Activated effector memory CD4-positive, alpha-beta T cell treated with Interleukin-2 at 50 U/mL for 16 hours (primary cell): ENCODE measurements at regions not wholly inside any gene's neighbourhood (a gene's known extent, or its start where the extent isn't known, plus 50 kb on each side); places are given as distances from the start of the nearest gene placed in this dataset.

ENCODE experiments used
- DNase-seq: peaks from one replicate; pipeline ENCODE4 v3.0.0-alpha.2; 2020

DNA sequence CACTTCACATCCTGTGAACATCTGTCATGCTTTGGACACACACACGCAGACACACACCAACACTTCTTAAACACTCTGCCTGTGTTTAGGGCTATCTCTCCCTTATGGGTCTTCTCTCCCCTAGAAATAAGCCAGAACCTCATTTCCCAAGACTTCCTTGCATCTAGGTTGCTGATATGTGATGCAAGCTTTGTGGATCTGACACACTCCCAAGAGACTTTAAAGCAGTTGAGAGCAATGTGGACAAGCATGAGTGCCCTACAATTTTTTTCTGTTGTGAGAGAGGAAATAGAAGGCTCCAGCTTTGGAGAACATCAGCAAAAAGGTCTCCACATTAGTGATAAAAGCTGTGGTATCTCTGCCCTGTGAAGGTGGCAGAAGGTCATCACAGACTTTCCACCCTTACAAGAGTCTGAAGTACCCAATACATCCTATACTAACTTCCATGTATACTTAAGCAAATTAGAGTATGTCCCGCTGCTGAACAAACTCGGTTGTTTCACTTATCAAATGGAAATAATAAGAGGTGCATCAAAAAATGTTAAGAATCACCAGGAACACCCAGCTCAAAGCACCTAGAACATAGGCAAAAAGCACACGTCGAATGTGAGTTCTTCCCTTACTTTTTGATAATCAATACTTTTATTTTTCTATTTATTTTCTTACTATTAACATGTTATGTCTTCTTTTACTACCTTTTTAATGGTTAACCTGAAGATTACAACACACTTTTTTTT lies 267.6 kb downstream of the SETD4 start:
- DNase-seq = no peak

DNA sequence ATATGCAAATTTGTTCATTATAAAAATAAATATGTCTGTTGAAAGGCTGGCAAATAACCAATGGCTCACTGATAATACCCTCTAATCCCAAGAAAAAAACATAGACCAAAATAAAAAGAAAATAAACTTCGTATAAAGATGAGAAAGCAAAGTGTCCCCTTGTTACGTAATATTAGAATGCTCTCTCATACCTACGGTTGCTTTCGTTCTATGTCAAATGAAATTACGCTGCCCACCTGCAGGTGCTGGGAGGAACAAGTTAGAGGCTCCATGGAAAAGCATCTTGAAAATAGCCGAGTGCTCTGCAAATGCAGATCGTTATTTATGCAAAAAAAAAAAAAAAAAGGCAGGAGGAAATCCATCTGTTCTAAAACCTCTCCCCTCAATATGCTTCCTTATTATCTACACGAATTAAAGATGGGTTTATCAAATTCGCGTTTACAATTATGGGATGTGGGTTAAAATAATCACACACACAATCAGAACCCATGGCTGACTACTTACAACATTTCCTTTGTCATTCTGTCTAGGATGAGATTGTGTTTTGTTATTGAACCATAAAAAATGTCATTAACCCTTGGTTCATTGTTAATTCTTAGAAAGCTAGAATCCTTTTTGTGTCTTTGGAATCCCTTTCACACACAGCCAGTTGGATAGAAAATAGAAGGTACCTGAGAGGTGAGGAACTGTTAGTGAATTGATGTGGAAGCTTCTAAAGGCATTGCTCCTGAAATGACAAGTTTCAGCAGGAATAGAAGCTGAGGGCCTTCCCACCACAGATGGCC lies 268.6 kb downstream of the SETD4 start:
- DNase-seq = no peak

DNA sequence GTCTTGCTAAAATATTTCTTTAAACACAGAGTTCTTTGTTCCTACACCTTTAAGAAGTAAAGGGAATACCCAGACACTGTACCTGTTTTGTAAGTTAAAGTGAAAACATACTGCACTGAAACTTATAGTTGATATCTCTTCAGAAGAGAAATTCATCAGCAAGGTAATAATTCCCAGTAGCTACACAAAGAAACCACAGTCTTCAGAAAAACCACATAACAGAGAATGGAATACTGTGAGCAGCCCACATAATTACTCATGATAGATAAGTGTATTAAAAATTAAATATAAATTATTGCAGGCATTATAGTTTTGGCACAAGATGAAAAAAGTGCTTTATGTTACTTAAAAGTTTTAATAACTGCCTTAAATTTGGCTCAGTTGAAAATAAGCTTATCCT lies 276.6 kb downstream of the SETD4 start:
- DNase-seq = no peak

DNA sequence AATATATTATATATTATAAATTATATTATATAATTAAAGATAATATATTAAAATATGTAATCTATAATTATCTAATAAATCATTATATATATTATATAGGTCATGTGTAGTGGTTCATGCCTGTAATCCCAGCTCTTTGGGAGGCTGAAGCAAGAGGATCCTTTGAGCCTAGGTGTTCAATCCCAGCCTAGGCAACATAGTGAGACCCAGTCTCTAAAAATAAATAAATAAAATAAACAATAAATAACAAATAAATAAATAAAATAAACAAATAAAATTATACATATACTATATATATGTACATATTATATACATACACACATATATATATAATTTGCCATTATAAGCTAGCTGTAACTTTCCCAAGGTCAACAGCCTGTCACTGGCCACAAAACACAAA lies 277.7 kb downstream of the SETD4 start:
- no peak for DNase-seq

DNA sequence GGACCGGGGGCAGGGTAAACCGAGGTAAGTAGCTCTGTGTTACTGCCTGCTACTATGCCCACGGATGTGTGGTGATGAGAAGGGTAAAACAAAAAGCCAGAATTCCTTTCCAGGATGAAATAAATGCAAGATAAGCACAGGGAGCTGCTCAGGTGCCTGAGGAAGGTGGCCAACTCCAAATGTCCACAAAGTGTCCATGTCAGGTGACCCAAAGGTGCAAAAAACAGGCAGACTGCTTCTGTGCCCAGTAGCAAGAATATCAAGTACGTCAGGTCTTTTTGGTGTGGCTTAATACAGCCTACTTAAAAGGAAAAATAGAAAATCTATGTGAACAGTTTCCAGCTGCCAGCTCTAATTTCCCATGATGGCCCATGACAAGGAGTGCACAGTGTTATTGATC lies 279.3 kb downstream of the SETD4 start:
- DNase-seq = no peak

DNA sequence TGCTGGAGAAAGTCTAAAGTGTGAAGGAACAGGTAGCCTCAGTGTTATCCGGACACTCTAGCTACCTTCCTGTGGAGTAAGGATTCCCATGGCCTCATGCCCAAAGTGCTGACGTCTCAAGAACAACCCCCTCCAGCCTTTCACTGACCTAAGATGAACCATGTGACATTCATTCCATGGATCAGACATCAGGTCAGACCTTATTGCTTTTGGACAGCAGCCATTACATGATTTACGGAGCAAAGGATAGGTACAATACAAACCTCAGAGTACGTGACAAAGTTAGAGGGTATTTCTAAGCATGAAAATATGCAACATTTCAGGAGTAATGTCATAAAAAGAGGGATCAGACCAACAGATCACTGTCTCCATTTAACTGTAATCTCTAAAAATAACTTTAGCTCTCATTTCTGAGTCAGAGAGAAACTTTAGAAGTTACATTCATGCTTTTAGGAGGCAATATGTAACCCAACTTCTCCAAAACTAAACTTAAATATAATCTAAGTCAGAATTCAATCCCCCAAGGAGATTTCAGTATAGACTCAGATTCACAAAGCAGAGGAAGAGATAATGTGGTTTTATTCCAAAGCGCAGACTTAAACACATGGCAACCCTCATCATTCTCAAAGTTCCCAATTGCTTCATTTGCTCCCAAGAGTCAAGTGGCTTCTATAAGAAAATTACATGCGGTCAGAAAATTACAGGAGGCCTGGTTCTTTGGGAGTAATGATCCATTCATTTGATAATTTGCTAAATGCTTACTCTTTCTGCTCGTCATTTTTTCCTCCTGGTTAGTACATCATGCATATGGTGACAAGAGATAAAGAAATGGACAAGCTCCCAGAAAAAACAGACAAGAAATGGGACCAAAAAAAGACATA lies 280.4 kb downstream of the SETD4 start:
- no peak for DNase-seq

DNA sequence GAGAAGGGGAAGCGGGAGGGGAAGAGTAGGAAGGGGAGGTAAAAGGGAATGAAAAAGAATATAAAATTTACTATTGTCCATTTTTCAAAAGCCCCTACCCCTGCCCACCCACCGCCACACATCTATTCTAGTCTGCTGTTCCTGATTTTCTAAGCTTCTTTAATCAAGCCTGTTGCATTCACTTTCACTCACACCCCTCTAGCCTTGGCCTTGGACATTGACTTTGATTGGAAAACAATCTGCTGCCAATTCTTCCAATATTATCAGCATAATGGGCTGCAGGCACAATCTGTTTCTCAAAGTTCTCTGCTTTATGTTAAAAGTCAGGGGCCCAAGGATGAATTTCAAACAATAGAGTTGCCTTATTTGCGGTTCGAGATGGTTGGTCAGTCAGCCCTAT lies 281.2 kb downstream of the SETD4 start:
- DNase-seq = no peak

DNA sequence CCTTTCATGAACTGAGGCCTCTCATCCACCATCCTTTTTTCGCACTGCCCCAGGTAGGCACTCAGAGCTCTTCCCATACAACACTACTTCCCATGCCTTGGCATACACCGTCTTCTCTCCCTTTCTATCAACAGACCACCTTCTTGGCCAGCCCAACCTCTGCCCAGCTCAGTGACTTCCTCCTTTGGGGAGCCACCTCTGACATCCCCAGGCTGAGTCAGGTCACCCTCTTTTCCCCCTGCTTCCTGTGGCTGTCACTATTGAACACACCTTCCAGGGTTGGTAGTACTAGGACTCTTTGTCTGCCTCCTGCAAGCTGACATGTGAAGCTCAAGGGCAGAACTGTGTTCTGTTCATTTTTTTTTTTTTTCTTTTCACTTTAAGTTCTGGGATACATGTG lies 283.2 kb downstream of the SETD4 start:
- no peak for DNase-seq

DNA sequence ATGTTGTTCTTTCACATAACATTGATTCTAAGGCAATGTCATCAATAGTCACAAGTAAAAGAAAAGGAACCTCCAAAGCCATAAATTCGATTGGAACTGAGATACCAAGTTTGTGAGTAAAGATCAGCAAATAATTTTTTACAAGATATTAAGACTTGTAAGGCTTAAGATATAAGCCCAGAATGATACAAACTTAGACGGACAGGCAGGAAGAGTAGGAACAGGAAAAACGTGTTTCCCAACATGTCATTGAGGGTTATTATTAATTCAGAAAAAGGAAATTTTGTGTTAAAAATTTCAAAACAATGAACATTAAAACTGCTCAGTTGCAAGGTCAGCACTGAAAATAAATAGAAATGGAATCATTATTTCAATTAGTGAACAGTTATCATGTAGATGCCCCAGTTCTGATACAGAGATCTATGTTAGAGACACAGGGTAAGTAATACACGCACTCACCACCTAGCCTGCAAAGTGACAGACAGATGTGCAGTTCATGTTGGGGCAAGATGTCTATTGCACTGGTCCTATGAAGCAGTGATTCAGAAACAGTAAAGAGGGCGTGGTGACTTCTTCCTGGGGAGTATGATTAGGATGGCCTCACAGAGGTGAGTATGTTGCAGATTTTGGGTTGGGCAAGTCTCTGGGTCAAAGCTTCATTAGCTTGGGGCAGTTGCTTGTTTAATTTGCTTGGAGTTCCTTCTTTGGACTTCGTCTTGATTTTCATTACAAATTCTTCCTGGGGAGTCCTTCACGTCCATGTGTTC lies 284.4 kb downstream of the SETD4 start:
- DNase-seq = no peak

DNA sequence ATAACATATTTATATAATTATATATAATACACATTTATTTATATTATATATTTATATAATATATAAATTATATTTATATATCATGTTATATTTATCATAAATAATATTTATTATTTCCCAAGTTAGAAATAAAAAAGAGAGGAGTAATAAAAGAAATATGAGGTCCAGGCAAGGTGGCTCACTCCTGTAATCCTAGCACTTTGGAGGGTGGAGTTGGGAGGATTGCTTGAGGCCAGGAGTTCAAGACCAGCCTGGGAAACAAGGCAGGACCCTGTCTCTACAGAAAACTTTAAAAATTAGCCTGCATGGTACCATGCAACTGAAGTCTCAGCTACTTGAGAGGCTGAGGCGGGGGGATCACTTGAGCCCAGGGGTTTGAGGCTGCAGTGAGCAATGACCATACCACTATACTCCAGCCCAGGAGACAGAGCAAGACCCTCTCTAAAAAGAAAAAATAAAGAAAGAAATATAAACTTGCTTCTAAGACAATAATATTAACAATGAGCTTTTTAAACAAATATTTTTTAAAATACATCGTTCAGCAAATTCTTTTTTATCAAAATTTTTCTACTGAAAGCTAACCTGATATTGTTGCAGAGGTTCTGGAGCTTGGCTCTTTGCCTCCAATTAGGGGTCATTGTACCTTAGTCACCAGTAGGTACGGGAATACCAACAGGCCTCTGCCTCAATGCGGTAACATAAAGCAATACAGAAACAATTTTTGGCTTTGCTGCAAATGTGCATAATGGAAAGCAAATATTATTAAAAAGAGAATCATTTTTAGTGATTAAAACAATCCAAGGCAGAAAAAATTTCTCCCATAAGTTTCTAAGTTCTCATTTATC lies 290.0 kb downstream of the SETD4 start:
- DNase-seq = no peak

DNA sequence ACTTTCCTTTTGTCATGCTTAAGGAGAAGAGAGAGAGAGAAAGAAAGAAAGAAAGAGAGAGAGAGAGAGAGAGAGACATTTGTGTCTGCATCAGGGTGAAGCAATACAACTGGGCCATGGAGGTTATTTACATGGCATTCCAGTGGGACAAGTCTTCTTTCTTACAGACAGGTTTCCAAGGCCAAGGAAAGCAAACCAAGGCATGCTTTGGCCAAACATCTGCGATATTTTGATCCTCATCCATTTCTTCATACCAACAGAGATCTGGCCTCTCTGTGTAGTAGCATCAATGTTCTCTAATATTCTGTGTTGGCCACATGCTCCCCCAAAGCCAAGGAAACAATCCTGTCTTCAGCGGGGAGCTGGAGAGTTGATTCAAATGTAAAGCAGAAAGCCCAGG lies 292.1 kb downstream of the SETD4 start:
- DNase-seq = no peak

DNA sequence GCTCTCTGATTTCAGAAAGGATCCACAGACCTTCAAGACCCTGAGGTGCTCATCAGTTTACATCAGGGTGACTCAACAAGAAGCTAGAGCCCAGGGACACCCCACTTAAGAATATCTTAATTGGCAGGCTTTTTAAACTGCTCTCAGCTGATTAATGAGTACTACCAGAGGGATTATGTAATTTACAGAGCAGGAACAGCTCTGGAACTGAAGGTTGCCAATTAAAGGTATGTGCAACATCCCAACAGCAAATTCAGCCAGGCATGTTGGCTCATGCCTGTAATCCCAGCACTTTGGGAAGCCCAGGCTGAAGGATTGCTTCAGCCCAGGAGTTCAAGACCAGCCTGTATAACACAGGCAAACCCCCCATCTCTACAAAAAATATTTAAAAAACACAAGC lies 295.7 kb downstream of the SETD4 start:
- no peak for DNase-seq

DNA sequence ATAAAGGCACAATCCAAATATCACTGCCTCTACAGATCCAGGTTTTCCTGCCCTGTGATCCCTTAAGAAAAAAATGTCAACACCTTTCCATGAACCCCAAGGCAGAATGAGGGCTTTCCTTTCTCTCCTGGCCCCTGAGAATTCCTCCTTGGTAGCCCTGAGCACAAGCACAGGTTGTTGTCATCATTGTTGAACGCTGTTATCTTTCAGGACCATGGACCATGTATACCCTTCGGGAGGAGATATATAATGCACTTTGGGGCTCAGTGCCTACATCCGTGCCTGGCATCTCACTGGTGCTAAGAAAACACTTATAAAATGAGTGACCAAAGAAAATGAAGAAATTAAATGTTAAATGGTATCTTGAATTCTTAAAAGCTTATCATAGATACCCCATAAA lies 296.2 kb downstream of the SETD4 start:
- no peak for DNase-seq

DNA sequence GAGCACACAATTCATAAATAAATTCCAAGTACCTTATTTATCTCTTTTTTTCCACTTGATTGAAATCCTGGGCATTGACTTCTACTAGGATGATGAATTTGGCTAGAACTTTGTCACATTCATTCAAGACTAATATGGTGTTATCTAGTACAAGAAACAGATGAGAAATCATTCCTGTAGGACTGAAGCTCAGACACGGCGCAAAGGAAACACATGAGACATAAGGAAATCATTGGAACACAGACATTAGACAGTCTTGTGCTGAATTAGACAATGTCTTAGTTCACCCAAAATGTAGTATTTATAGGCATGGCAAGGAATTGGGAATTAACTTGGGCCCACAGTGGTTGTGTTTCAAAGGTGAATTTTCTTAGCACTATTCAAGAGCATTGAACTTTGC lies 305.7 kb downstream of the SETD4 start:
- DNase-seq = no peak

DNA sequence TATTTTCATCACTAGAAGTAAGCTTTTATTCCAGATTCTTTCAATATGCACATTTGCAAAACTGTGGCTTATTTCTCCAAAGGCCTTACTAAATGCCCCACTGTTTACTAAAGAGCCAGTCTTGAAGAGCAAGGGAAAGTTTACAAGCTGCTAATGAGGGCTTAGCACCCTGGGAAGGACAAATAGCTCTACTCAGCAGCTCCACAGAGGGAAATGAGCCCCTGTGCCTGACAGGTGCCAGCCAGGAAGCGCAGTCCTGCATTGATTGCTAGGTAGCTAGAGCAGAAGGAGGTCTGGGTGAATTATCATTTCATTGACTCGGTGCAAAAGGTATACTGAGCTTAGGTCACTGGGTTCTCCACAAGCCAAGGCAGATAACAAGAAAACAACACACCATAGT lies 307.0 kb downstream of the SETD4 start:
- DNase-seq = no peak

DNA sequence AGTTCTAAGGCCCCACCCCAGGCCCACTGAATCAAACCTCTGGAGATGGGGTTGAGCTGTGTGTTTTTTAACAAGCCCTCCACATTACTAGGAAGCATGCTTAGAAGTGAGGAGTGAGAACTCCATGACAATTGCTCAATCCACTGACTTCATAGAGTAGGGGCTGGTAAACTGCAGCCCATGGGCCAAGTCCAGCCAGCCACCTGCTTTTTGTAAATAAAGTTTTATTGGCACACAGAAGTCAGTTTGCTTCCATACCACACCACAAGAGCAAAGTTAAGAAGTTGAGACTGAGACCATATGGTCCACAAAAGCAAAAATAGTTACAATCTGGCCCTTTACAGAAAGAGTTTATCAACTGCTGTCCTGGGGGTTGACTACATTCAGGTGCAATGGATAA lies 309.2 kb downstream of the SETD4 start:
- DNase-seq = no peak

DNA sequence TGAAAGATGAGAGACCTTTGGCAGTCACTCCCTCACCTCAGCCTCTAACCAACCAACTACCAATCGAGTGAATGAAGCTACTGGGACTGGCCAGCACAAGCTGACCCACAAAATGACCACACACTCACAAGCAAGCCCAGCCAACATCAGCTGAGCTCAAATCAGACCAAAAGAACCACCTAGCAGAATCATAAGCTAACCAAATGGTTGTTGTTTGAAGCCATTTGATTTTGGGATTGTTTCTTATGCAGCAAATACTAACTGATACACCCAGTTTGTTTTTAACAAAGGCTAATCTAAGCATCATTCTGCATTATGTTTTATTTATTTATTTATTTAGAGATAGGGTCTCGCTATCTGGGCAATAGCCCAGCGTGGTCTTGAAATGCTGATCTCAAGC lies 310.4 kb downstream of the SETD4 start:
- no peak for DNase-seq

DNA sequence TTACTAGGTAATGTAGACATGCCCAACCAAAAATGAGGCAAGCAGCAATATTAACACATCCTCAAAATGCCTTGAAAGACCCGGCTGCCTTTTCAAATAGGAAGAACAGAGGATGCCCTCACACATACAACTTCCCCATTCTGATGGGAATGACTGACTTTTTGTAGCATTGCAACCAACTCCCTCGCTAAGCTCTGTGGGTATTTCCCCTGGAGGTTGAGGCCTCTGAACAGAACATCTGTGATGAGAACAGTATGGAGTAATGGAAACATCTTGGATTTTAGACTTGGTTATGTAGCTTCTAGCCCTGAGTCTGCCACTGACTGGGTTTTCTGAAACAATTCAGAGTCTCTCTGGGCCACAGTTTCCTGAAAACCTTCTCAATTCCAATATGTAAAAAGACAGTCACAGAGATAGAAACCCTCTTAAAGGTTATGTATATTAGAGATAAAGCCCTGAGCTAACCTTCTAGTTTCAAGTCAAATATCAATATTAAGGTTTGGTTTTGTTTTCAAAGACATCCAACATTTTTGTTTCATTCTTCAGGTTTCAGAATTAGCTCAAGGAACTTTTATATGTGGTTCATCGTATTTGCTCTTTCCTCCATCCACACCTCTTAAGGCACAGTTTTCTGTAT lies 311.5 kb downstream of the SETD4 start:
- no peak for DNase-seq

DNA sequence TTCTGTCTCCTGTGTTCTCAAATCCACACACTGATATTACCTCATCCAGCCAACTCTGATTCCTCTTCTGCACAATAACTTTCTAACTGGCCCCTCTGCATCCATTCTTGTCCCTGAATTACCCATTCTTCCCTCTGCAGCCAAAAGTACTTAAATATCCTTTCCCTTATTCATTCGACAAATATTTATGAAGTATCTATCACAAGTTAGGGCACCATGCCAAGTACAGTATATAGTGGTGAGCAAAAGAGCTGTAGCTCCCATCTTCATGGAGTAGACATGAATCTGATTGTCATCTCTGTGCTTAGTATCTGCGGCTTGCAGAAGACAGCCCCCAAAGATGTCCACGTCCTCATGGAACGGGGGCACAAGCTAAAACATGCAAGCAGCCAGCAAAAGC lies 316.8 kb downstream of the SETD4 start:
- DNase-seq = no peak

DNA sequence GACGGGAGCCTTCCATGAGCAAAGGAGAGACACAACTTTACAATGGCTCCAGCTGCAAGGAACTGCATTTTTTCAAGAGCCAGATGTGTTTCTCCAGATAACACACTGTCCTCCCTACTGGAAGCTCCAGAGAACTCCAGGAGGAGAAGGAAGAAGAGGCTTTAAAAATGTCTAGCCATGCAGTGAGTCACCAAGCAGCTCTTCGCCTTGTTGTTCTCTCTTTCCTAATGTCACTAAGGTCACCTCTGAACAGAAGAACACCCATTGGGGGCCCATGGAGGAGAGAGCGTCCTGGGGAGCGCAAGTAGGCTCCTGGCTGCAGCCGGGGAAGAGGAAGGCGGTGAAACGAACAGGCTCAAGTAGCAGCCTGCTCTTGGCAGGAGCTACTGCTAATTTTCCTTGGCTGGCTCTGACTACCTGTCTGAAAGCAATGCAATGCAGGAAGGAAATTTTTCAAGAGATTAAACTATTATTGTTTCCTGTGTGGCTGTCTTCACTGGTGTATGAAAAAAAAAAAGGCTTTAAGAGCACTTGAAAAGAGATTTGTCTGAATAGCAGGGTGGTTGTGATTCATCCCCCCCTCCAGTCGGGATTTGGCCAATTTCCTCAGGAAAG lies 321.9 kb downstream of the SETD4 start:
- DNase-seq = no peak

DNA sequence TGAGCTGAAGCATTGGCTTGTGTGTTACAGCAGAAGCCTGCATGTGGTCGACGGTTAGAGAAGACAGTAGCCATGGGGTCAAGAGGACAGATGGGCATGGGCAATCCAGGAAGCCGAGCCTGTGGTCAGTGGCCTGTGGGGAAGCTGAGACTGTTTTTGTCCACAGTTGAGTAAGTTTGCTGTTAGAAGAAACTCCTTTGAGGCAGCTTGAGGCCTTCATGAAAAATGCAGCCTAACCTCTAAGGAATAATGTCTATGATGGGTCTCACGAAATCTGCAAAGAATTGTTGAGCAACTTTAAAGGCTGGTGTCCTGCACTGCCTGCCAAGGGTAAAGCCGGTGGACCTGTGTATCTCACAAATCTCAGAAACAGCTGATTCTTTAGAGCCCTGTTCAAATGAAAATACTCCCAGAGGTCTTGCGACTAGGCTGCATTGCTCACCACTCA lies 322.4 kb downstream of the SETD4 start:
- DNase-seq = no peak
